Mucosa of descending colon (tissue), 3 donors: ENCODE measurements at regions not wholly inside any gene's neighbourhood (a gene's known extent, or its start where the extent isn't known, plus 50 kb on each side); places are given as distances from the start of the nearest gene placed in this dataset.

Experiments used
- ATAC-seq: fragments of 200-7000 bp; cut with Tn5 transposase; one replicate; pipeline ENCODE4 v1.9.1; 2020; ENCODE audit warnings: mild to moderate bottlenecking, moderate library complexity
- DNase-seq, 3 donors: peaks; one replicate each; pipeline ENCODE4 v3.0.0-alpha.2; 2020
- H3K36me3 ChIP-seq: fragments of 200-600 bp; one replicate; pipeline ENCODE4 v1.8.0; 2021; ENCODE audit warnings: low read depth, mild to moderate bottlenecking
- H3K4me1 ChIP-seq: fragments of 200-600 bp; one replicate; pipeline ENCODE4 v1.8.0; 2021; ENCODE audit warnings: low read depth, mild to moderate bottlenecking
- H3K4me3 ChIP-seq: fragments of 200-600 bp; one replicate; pipeline ENCODE4 v1.8.0; 2021; ENCODE audit warnings: mild to moderate bottlenecking
- H3K9me3 ChIP-seq: fragments of 200-600 bp; one replicate; pipeline ENCODE4 v1.8.0; 2021; ENCODE audit warnings: mild to moderate bottlenecking
- CTCF ChIP-seq: fragments of 200-600 bp; IDR thresholded peaks from one replicate; pipeline ENCODE4 v1.8.0; 2022; ENCODE audit warnings: antibody characterized with exemption, mild to moderate bottlenecking
- intact Hi-C, 2 donors: fragments of 100-400 bp; cut with DNase I in 1 of 2; cut with micrococcal nuclease in 1 of 2; formaldehyde crosslinking; loops; one replicate each; pipeline versions ENCODE4 v1.11.0 to v1.11.1; 2022; cut with DNase I, micrococcal nuclease
- donor health status: DM: no; HTN: no; CAD: no; lungs with moderate emphysema.
- donor health status: DM: no; HTN: no; CAD: no.
- donor health status: DM: no; HTN: yes; CAD: no.

GRCh38 chr16:35562471-35562870, 2103.1 kb downstream of the TP53TG3F start:
- no peaks in the 10 kb centered on the region for H3K4me1 ChIP-seq
- no peak overlapping the region for H3K4me3 ChIP-seq
- ATAC-seq (no peak), DNase-seq (no peak)
- no peak for TF ChIP-seq CTCF
- intact Hi-C loops = no loop called here
- H3K36me3 ChIP-seq = no peaks in the 10 kb centered on the region
- H3K9me3 ChIP-seq = peaks cover 58% of the 10 kb centered on the region

- Histone ChIP-seq H3K9me3 (peaks cover 59% of the 10 kb centered on the region), H3K4me1 (no peaks in the 10 kb centered on the region), H3K4me3 (no peak overlapping the region), H3K36me3 (no peaks in the 10 kb centered on the region)
- no peak for DNase-seq
- intact Hi-C loops = no loop called here
- no peak for TF ChIP-seq CTCF
- ATAC-seq = no peak
Observed at GRCh38 chr16:35562919-35563318, 2103.5 kb downstream of the TP53TG3F start.

- intact Hi-C loops = no loop called here
- no peak overlapping the region for H3K4me3 ChIP-seq
- H3K36me3 ChIP-seq = no peaks in the 10 kb centered on the region
- H3K9me3 ChIP-seq = peaks cover 67% of the 10 kb centered on the region
- ATAC-seq (no peak), DNase-seq (no peak)
- no peak for TF ChIP-seq CTCF
- no peaks in the 10 kb centered on the region for H3K4me1 ChIP-seq
Observed at GRCh38 chr16:35564148-35564547, 2104.7 kb downstream of the TP53TG3F start.

GRCh38 chr16:35564889-35565288, 2105.5 kb downstream of the TP53TG3F start:
- H3K36me3 ChIP-seq = no peaks in the 10 kb centered on the region
- ATAC-seq (no peak), DNase-seq (no peak)
- peaks cover 63% of the 10 kb centered on the region for H3K9me3 ChIP-seq
- TF ChIP-seq CTCF = no peak
- H3K4me1 ChIP-seq = no peaks in the 10 kb centered on the region
- intact Hi-C loops = no loop called here
- no peak overlapping the region for H3K4me3 ChIP-seq

DNA sequence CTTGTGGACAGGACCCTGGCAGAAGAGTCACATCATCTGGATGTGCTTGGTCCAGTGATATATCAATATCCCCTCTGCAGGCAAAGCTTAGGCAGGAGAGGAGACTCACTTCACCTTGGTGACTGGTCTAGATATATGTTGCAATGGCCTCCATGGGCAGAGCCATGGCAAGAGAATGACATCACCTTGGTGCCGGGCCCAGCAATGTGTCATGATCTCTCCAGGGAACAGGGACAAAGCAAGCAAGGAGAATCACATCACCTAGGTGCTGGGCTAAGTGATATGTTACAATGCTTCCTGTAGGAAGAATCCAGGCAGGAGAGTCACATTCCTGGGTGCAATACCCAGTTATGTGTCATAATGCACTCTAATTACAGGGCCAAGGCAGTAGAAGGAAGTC, 2106.2 kb downstream of the TP53TG3F start:
- H3K4me3 ChIP-seq = no peak overlapping the region
- intact Hi-C loops = no loop called here
- peaks cover 65% of the 10 kb centered on the region for H3K9me3 ChIP-seq
- no peaks in the 10 kb centered on the region for H3K4me1 ChIP-seq
- DNase-seq = no peak
- no peak for TF ChIP-seq CTCF
- no peak for ATAC-seq
- H3K36me3 ChIP-seq = no peaks in the 10 kb centered on the region

- intact Hi-C loops = no loop called here
- Histone ChIP-seq H3K9me3 (peaks cover 68% of the 10 kb centered on the region), H3K4me3 (no peak overlapping the region)
Observed at GRCh38 chr16:35569413-35569812, 2110.0 kb downstream of the TP53TG3F start.

More at GRCh38 chr16:35569413-35569812, 2110.0 kb downstream of the TP53TG3F start:
- DNase-seq (no peak), ATAC-seq (no peak)
- Histone ChIP-seq H3K4me1 (no peaks in the 10 kb centered on the region), H3K36me3 (no peaks in the 10 kb centered on the region)
- TF ChIP-seq CTCF = no peak
